Fibroblast of skin of scalp (primary cell): ENCODE measurements at regions not wholly inside any gene's neighbourhood (a gene's known extent, or its start where the extent isn't known, plus 50 kb on each side); places are given as distances from the start of the nearest gene placed in this dataset.
"Not testable (repeated sequence)": the region's sequence is repeated elsewhere in the genome, so short reads cannot be mapped to it uniquely, and the experiment has no call there.

Experiments used
- DNase-seq: peaks from one replicate; pipeline ENCODE4 v3.0.0-alpha.2; 2013

- no peak for DNase-seq
Observed at GRCh38 chr5:23451156-23451555, 56.3 kb upstream of the PRDM9 start.

- DNase-seq, result no peak
Observed at GRCh38 chr5:23450187-23450586, 57.2 kb upstream of the PRDM9 start.

GRCh38 chr5:23448627-23449026, 58.8 kb upstream of the PRDM9 start:
- DNase-seq, result no peak

- DNase-seq, result no peak
Observed at GRCh38 chr5:23446424-23446823, 61.0 kb upstream of the PRDM9 start.

GRCh38 chr5:23445573-23445972, 61.8 kb upstream of the PRDM9 start:
- no peak for DNase-seq

- DNase-seq, result no peak
Observed at GRCh38 chr5:23440703-23441102, 66.7 kb upstream of the PRDM9 start.

- no peak for DNase-seq
Observed at GRCh38 chr5:23437011-23437410, 70.4 kb upstream of the PRDM9 start.

GRCh38 chr5:23433534-23434315, 73.7 kb upstream of the PRDM9 start:
- DNase-seq, result no peak

GRCh38 chr5:23428705-23429104, 78.7 kb upstream of the PRDM9 start:
- DNase-seq, result no peak

GRCh38 chr5:23420214-23420613, 87.2 kb upstream of the PRDM9 start:
- not testable (repeated sequence) for DNase-seq

GRCh38 chr5:23419115-23419514, 88.3 kb upstream of the PRDM9 start:
- no peak for DNase-seq

GRCh38 chr5:23412515-23412914, 94.9 kb upstream of the PRDM9 start:
- DNase-seq, result no peak

GRCh38 chr5:23411994-23412393, 95.4 kb upstream of the PRDM9 start:
- DNase-seq, result no peak

- no peak for DNase-seq
Observed at GRCh38 chr5:23411200-23411599, 96.2 kb upstream of the PRDM9 start.

- DNase-seq, result not testable (repeated sequence)
Observed at GRCh38 chr5:23410775-23411174, 96.6 kb upstream of the PRDM9 start.

GRCh38 chr5:23405316-23406068, 101.9 kb upstream of the PRDM9 start:
- no peak for DNase-seq

- DNase-seq, result no peak
Observed at GRCh38 chr5:23402585-23402984, 104.8 kb upstream of the PRDM9 start.

- no peak for DNase-seq
Observed at GRCh38 chr5:23400951-23401350, 106.5 kb upstream of the PRDM9 start.

GRCh38 chr5:23396346-23396745, 111.1 kb upstream of the PRDM9 start:
- no peak for DNase-seq

- no peak for DNase-seq
Observed at GRCh38 chr5:23389291-23390101, 117.9 kb upstream of the PRDM9 start.

- no peak for DNase-seq
Observed at GRCh38 chr5:23385036-23385435, 122.4 kb upstream of the PRDM9 start.

- no peak for DNase-seq
Observed at GRCh38 chr5:23372177-23372576, 135.2 kb upstream of the PRDM9 start.

- DNase-seq, result no peak
Observed at GRCh38 chr5:23368393-23368792, 139.0 kb upstream of the PRDM9 start.
